Lower leg skin (tissue), 3 donors: ENCODE measurements at regions not wholly inside any gene's neighbourhood (a gene's known extent, or its start where the extent isn't known, plus 50 kb on each side); places are given as distances from the start of the nearest gene placed in this dataset.

ENCODE experiments used
- POLR2A ChIP-seq, 2 donors: fragments of 450-650 bp; IDR thresholded peaks; one replicate each; pipeline ENCODE4 v1.6.1; 2016 to 2017; ENCODE audit warnings: antibody characterized with exemption in 2 of 2, mild to moderate bottlenecking in 1 of 2, moderate library complexity in 1 of 2
- TF ChIP-seq, protein P1 (sequence below), 3 donors: fragments of 450-650 bp; IDR thresholded peaks; one replicate each; pipeline ENCODE4 v1.5.1; 2016; ENCODE audit warnings: antibody characterized with exemption in 3 of 3, mild to moderate bottlenecking in 3 of 3, moderate library complexity in 2 of 3

DNA sequence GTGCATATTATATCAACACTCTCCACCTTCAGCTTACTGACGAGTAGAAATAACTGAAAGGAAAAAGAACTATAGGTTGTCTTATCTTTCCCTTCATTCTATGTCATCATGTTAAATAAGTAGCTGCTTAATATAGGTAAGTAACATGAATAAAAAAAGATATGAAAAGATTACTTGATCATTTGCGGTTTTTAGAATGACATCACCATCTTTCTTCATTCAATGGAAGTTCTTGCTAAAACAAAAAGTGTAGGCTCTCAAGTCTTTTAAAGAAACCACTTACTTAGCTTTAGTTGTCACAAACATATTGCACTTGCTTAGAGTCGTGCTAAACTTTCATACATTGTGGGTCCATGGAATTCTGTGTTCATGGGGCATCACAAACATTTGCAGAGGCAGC, 331.1 kb upstream of the DEPDC1 start:
- no peak for TF ChIP-seq POLR2A (IDR thresholded peaks at IDR 0.05)
- TF ChIP-seq, protein P1, sequence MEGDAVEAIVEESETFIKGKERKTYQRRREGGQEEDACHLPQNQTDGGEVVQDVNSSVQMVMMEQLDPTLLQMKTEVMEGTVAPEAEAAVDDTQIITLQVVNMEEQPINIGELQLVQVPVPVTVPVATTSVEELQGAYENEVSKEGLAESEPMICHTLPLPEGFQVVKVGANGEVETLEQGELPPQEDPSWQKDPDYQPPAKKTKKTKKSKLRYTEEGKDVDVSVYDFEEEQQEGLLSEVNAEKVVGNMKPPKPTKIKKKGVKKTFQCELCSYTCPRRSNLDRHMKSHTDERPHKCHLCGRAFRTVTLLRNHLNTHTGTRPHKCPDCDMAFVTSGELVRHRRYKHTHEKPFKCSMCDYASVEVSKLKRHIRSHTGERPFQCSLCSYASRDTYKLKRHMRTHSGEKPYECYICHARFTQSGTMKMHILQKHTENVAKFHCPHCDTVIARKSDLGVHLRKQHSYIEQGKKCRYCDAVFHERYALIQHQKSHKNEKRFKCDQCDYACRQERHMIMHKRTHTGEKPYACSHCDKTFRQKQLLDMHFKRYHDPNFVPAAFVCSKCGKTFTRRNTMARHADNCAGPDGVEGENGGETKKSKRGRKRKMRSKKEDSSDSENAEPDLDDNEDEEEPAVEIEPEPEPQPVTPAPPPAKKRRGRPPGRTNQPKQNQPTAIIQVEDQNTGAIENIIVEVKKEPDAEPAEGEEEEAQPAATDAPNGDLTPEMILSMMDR (IDR thresholded peaks at IDR 0.05) = no peak
